Skeletal muscle tissue (tissue), 3 donors: ENCODE measurements at regions not wholly inside any gene's neighbourhood (a gene's known extent, or its start where the extent isn't known, plus 50 kb on each side); places are given as distances from the start of the nearest gene placed in this dataset.
"Not testable (repeated sequence)": the region's sequence is repeated elsewhere in the genome, so short reads cannot be mapped to it uniquely, and the experiment has no call there.

ENCODE experiments used
- H3K27ac ChIP-seq: one replicate; pipeline ENCODE4 v1.7.0; 2013; ENCODE audit warnings: mild to moderate bottlenecking, low read depth, low read length, inconsistent platforms
- H3K27me3 ChIP-seq, 3 donors: one replicate each; pipeline ENCODE4 v1.7.0; 2013; ENCODE audit warnings: low read length in 3 of 3; ENCODE audit not compliant: control insufficient read depth in 3 of 3, insufficient read depth in 3 of 3
- H3K36me3 ChIP-seq, 3 donors: one replicate each; pipeline ENCODE4 v1.7.0; 2013; ENCODE audit warnings: low read length in 3 of 3; ENCODE audit not compliant: control insufficient read depth in 3 of 3, insufficient read depth in 3 of 3
- H3K4me1 ChIP-seq, 3 donors: one replicate each; pipeline ENCODE4 v1.7.0; 2013; ENCODE audit warnings: low read length in 3 of 3, mild to moderate bottlenecking in 3 of 3; ENCODE audit not compliant: control insufficient read depth in 3 of 3, insufficient read depth in 3 of 3
- H3K4me3 ChIP-seq, 3 donors: one replicate each; pipeline ENCODE4 v1.7.0; 2013; ENCODE audit warnings: low read length in 3 of 3
- H3K9ac ChIP-seq, 3 donors: one replicate each; pipeline ENCODE4 v1.7.0; 2013; ENCODE audit warnings: low read length in 3 of 3, mild to moderate bottlenecking in 3 of 3, moderate library complexity in 2 of 3, low read depth in 1 of 3
- H3K9me3 ChIP-seq, 3 donors: one replicate each; pipeline ENCODE4 v1.7.0; 2013; ENCODE audit warnings: low read length in 3 of 3; ENCODE audit not compliant: control insufficient read depth in 3 of 3
- donor health status: Osteomylitis.

GRCh38 chr7:67896721-67897120 is 900.1 kb downstream of the TYW1 start:
- no peak overlapping the region for H3K9ac ChIP-seq
- H3K27ac ChIP-seq, result no peak overlapping the region
- H3K27me3 ChIP-seq, result peaks cover 0 to 4% (median 0%) of the 10 kb centered on the region in 3 donors
- H3K4me3 ChIP-seq, result no peak overlapping the region
- no peaks in the 10 kb centered on the region for H3K4me1 ChIP-seq
- H3K36me3 ChIP-seq, result no peaks in the 10 kb centered on the region
- H3K9me3 ChIP-seq, result no peaks in the 10 kb centered on the region

GRCh38 chr7:67900456-67900855 is 903.8 kb downstream of the TYW1 start:
- no peak overlapping the region for H3K4me3 ChIP-seq
- H3K36me3 ChIP-seq, result no peaks in the 10 kb centered on the region
- peaks cover 0 to 9% (median 5%) of the 10 kb centered on the region in 3 donors for H3K27me3 ChIP-seq
- H3K27ac ChIP-seq, result no peak overlapping the region
- H3K9ac ChIP-seq, result no peak overlapping the region
- no peaks in the 10 kb centered on the region for H3K4me1 ChIP-seq
- no peaks in the 10 kb centered on the region for H3K9me3 ChIP-seq

DNA sequence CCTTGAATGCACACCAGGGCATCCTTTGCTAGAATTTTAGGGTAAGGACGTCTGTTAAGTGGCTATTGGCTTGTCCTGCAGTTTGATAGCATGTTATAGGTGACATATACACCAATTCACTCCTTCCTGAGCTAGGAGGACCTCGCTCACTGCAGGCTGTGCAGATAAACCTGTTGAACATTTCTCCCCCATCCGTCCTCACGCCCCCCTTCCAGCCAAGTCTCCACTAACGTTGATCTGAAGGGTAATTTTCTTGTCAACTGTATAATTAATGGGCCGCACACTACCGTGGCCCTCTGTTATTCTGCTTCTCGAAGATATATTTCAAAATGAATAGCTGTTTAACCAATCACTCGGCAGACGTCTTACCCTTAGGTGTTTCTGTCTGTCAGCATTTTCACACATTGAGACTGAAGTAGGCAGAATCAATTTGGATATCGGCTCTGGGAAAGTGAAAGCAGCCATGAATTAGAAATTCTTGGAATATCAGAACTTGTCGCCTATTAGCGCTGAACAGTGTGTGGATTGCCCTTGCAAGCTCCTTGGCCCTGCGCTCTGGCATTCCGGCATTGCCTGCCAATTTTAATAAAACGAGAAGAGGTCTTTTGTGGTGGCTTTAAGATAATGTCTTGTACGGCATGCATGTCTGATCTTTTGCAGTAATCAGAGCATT is 905.3 kb downstream of the TYW1 start:
- no peak overlapping the region for H3K9ac ChIP-seq
- H3K9me3 ChIP-seq, result no peaks in the 10 kb centered on the region
- H3K4me3 ChIP-seq, result no peak overlapping the region
- no peaks in the 10 kb centered on the region for H3K4me1 ChIP-seq
- H3K36me3 ChIP-seq, result no peaks in the 10 kb centered on the region
- no peak overlapping the region for H3K27ac ChIP-seq
- peaks cover 0 to 9% (median 5%) of the 10 kb centered on the region in 3 donors for H3K27me3 ChIP-seq

DNA sequence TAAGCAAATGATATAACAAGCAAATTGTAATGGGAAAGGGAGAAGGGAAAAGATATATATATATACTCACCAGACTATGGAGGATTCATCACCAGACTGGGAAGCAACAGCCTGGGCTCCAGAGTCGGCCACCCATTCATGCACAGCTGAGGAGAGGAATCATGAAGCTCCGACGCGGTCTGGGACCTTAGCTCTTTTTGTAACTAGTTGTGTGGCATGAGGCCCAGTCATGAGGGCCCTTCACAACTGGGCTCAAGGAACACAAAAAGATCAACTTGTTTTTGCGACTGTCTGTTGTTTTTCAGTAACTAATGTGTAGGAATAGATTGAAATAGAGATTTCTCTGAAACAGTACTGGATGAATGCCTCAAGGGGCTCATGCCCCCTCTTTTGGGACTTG is 911.2 kb downstream of the TYW1 start:
- Histone ChIP-seq H3K36me3 (no peaks in the 10 kb centered on the region), H3K9me3 (no peaks in the 10 kb centered on the region), H3K4me1 (no peaks in the 10 kb centered on the region), H3K27ac (no peak overlapping the region), H3K9ac (no peak overlapping the region), H3K4me3 (no peak overlapping the region), H3K27me3 (peaks cover 0 to 5% (median 0%) of the 10 kb centered on the region in 3 donors)

DNA sequence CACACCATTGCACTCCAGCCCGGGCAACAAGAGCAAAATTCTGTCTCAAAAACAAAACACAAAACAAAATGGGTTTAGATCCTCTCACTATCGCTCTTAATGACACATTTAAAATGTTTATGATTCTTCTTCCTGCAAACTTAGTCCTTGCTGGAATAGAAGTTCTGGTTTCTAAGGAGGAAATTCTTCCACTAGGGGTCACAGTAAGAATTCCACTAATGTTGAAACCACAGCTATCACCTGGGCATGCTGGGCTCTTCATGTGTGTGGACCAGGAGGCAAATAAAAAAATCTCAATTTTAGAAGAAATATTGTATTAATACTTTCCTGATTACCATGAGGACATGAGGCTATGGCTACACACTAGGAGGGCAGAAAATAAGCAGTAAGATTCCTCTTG is 915.8 kb downstream of the TYW1 start:
- no peaks in the 10 kb centered on the region for H3K4me1 ChIP-seq
- H3K9me3 ChIP-seq, result no peaks in the 10 kb centered on the region
- no peaks in the 10 kb centered on the region for H3K36me3 ChIP-seq
- H3K27me3 ChIP-seq, result no peaks in the 10 kb centered on the region
- no peak overlapping the region for H3K9ac ChIP-seq
- H3K27ac ChIP-seq, result no peak overlapping the region
- H3K4me3 ChIP-seq, result no peak overlapping the region

DNA sequence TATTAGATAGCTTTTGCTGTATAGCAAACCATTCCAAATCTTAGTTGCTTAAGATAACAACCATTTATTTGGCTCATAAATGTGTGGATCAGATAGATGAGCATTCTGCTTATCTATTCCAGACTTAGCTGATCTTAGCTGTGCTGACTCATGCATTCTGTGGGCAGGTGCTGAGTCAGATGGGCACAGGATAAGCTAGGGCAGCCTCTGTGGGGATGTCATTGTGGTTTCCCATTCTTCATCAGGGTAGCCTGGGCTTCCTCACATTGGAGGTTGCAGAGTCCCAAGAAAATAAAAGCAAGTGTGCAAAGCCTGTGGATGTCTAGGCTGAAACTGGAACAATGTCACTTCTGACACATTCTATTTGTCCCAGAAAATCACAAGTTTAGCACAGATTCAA is 917.0 kb downstream of the TYW1 start:
- Histone ChIP-seq H3K27me3 (no peaks in the 10 kb centered on the region), H3K27ac (no peak overlapping the region), H3K9me3 (no peaks in the 10 kb centered on the region), H3K9ac (no peak overlapping the region), H3K4me1 (no peaks in the 10 kb centered on the region), H3K4me3 (no peak overlapping the region), H3K36me3 (no peaks in the 10 kb centered on the region)

DNA sequence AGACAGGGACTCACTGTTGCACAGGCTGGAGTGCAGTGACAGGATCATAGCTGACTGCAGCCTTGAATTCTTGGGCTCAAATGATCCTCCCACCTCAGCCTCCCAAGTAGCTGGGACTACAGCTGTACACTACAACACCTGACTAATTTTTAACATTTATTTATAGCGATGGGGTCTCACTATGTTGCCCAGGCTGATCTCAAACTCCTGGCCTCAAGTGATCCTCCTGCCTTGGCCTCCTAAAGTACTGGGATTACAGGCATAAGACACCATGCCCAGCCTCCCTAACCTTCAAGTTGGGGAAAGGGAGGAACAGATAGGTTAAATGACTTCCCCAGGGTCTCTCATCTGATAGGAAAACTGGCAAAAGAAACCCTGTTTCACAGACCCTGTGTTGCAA is 919.5 kb downstream of the TYW1 start:
- H3K27me3 ChIP-seq, H3K9ac ChIP-seq, H3K9me3 ChIP-seq, H3K27ac ChIP-seq, H3K4me3 ChIP-seq, H3K4me1 ChIP-seq, H3K36me3 ChIP-seq: not testable (repeated sequence)

- no peaks in the 10 kb centered on the region for H3K4me1 ChIP-seq
- no peaks in the 10 kb centered on the region for H3K36me3 ChIP-seq
- no peaks in the 10 kb centered on the region for H3K27me3 ChIP-seq
- H3K9ac ChIP-seq, result no peak overlapping the region
- no peak overlapping the region for H3K4me3 ChIP-seq
- H3K27ac ChIP-seq, result no peak overlapping the region
- peaks cover 0 to 2% (median 0%) of the 10 kb centered on the region in 3 donors for H3K9me3 ChIP-seq
These were observed 920.2 kb downstream of the TYW1 start for GRCh38 chr7:67916571-67917436.

DNA sequence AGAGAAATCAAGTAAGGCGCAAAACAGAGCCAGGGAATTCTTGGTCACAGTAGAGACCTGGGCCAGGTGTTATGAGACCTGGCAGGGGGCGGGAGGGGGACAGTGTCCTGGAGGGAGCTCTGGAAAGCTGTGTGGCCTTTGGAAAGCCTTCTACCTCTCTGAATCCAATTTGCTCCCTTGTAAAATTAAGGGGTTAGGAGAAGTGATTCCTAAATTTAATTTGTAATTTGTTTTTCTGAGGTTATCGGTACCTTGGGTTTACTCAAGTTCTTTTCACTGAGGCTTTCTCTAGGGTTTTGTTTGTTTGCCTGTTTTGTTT is 920.8 kb downstream of the TYW1 start:
- H3K27ac ChIP-seq, result no peak overlapping the region
- H3K36me3 ChIP-seq, result no peaks in the 10 kb centered on the region
- peaks cover 0 to 2% (median 0%) of the 10 kb centered on the region in 3 donors for H3K9me3 ChIP-seq
- no peak overlapping the region for H3K9ac ChIP-seq
- no peaks in the 10 kb centered on the region for H3K4me1 ChIP-seq
- H3K27me3 ChIP-seq, result no peaks in the 10 kb centered on the region
- H3K4me3 ChIP-seq, result no peak overlapping the region

DNA sequence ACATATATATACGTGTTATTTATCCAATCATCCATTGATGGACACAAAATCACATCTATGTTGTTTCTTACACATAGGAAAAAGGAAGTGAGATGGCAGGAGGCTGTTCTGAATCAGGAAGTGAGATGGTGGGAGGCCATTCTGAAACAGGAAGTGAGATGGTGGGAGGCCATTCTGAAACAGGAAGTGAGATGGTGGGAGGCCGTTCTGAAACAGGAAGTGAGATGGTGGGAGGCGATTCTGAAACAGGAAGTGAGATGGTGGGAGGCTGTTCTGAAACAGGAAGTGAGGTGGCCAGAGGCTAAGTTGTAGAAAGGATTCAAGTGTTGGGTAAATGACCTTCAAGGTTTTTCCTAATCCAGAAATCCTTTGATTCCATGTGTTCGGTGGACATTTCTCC is 921.5 kb downstream of the TYW1 start:
- H3K27me3 ChIP-seq, result no peaks in the 10 kb centered on the region
- H3K36me3 ChIP-seq, result no peaks in the 10 kb centered on the region
- no peaks in the 10 kb centered on the region for H3K4me1 ChIP-seq
- H3K9ac ChIP-seq, result no peak overlapping the region
- no peak overlapping the region for H3K4me3 ChIP-seq
- H3K27ac ChIP-seq, result no peak overlapping the region
- peaks cover 0 to 2% (median 0%) of the 10 kb centered on the region in 3 donors for H3K9me3 ChIP-seq
